Hepatocyte (in vitro differentiated cells): ENCODE measurements at regions not wholly inside any gene's neighbourhood (a gene's known extent, or its start where the extent isn't known, plus 50 kb on each side); places are given as distances from the start of the nearest gene placed in this dataset.

ENCODE experiments used
- DNase-seq: peaks from one replicate; pipeline ENCODE4 v3.0.0-alpha.2; 2016; ENCODE audit warnings: low spot score
- H2AFZ ChIP-seq: fragments of 200-600 bp; sonication (generic); 2 replicates; pipeline ENCODE4 v1.6.0; 2016; ENCODE audit warnings: antibody characterized with exemption, mild to moderate bottlenecking
- H3K27ac ChIP-seq: fragments of 200-600 bp; sonication (generic); 2 replicates; pipeline ENCODE4 v1.5.1; 2016; ENCODE audit warnings: mild to moderate bottlenecking
- H3K27me3 ChIP-seq: fragments of 200-600 bp; sonication (generic); 2 replicates; pipeline ENCODE4 v1.6.1; 2016
- H3K36me3 ChIP-seq: fragments of 200-600 bp; sonication (generic); replicated peaks from 2 replicates; pipeline ENCODE4 v1.5.1; 2016; ENCODE audit warnings: low read depth; ENCODE audit not compliant: insufficient read depth
- H3K4me1 ChIP-seq: fragments of 200-600 bp; sonication (generic); 2 replicates; pipeline ENCODE4 v1.5.1; 2016; ENCODE audit warnings: mild to moderate bottlenecking, moderate library complexity; ENCODE audit not compliant: insufficient read depth
- H3K4me2 ChIP-seq: fragments of 200-600 bp; sonication (generic); 2 replicates; pipeline ENCODE4 v1.6.0; 2016
- H3K4me3 ChIP-seq: fragments of 200-600 bp; sonication (generic); 2 replicates; pipeline ENCODE4 v1.5.1; 2016; ENCODE audit warnings: mild to moderate bottlenecking
- H3K79me2 ChIP-seq: fragments of 200-600 bp; sonication (generic); 2 replicates; pipeline ENCODE4 v1.6.0; 2017; ENCODE audit warnings: mild to moderate bottlenecking
- H3K9me2 ChIP-seq: fragments of 200-600 bp; sonication (generic); replicated peaks from 2 replicates; pipeline ENCODE4 v1.6.0; 2017; ENCODE audit warnings: mild to moderate bottlenecking; ENCODE audit not compliant: insufficient read depth
- H3K9me3 ChIP-seq: fragments of 200-600 bp; sonication (generic); 2 replicates; pipeline ENCODE4 v1.5.1; 2016; ENCODE audit warnings: low read depth, mild to moderate bottlenecking
- H4K20me1 ChIP-seq: fragments of 200-600 bp; sonication (generic); 2 replicates; pipeline ENCODE4 v1.6.0; 2016; ENCODE audit warnings: mild to moderate bottlenecking; ENCODE audit not compliant: insufficient read depth, poor library complexity, severe bottlenecking
- CTCF ChIP-seq: fragments of 200-600 bp; sonication (generic); IDR thresholded peaks from 2 replicates; pipeline ENCODE4 v1.5.1; 2016; ENCODE audit warnings: antibody characterized with exemption, mild to moderate bottlenecking; ENCODE audit not compliant: poor library complexity
- EZH2 ChIP-seq: fragments of 200-600 bp; sonication (generic); IDR thresholded peaks from 2 replicates; pipeline ENCODE4 v1.6.1; 2016; ENCODE audit warnings: antibody characterized with exemption, mild to moderate bottlenecking, borderline replicate concordance
- EZH2phosphoT487 ChIP-seq: fragments of 200-600 bp; sonication (generic); IDR thresholded peaks from one replicate; pipeline ENCODE4 v1.6.1; 2018; ENCODE audit warnings: antibody characterized with exemption, mild to moderate bottlenecking, low read depth, moderate library complexity; ENCODE audit not compliant: unreplicated experiment, severe bottlenecking
- WGBS: methylation state at CpG from one replicate; pipeline ENCODE4 v1.1.6; 2016; ENCODE audit warnings: low lambda C conversion rate; ENCODE audit errors: missing lambda C conversion rate; 5-methylcytosine and 5-hydroxymethylcytosine counted together

- no peak overlapping the region for H3K27ac ChIP-seq
- H3K79me2 ChIP-seq, result no peaks in the 10 kb centered on the region
- H3K9me2 ChIP-seq, result no peaks in the 10 kb centered on the region
- H3K4me1 ChIP-seq, result no peaks in the 10 kb centered on the region
- no peaks in the 10 kb centered on the region for H3K27me3 ChIP-seq
- no peaks in the 10 kb centered on the region for H3K9me3 ChIP-seq
- DNase-seq, result no peak
- H4K20me1 ChIP-seq, result no peaks in the 10 kb centered on the region
- H3K4me3 ChIP-seq, result no peak overlapping the region
- H3K4me2 ChIP-seq, result no peak overlapping the region
- no peak overlapping the region for H2AFZ ChIP-seq
- TF ChIP-seq EZH2, result no peak
- TF ChIP-seq EZH2phosphoT487, result no peak
- TF ChIP-seq CTCF, result no peak
- 88% methylated on average over 1 of the region's 1 CpG for WGBS
- no peaks in the 10 kb centered on the region for H3K36me3 ChIP-seq
These were observed 208.8 kb upstream of the SEMA3E start for GRCh38 chr7:83857691-83858090.

- DNase-seq, result no peak
- H3K27me3 ChIP-seq, result no peaks in the 10 kb centered on the region
- H3K4me1 ChIP-seq, result no peaks in the 10 kb centered on the region
- no peak overlapping the region for H3K4me2 ChIP-seq
- no peaks in the 10 kb centered on the region for H3K36me3 ChIP-seq
- H3K79me2 ChIP-seq, result no peaks in the 10 kb centered on the region
- TF ChIP-seq EZH2, result no peak
- TF ChIP-seq EZH2phosphoT487, result no peak
- no peak for TF ChIP-seq CTCF
- no peak overlapping the region for H3K4me3 ChIP-seq
- no peaks in the 10 kb centered on the region for H3K9me2 ChIP-seq
- H3K27ac ChIP-seq, result no peak overlapping the region
- H4K20me1 ChIP-seq, result no peaks in the 10 kb centered on the region
- 93% methylated on average over 5 of the region's 5 CpGs for WGBS
- no peaks in the 10 kb centered on the region for H3K9me3 ChIP-seq
- no peak overlapping the region for H2AFZ ChIP-seq
These were observed 207.2 kb upstream of the SEMA3E start for GRCh38 chr7:83856094-83856493.

GRCh38 chr7:83852136-83852535 lies 203.2 kb upstream of the SEMA3E start:
- no peaks in the 10 kb centered on the region for H3K4me1 ChIP-seq
- H3K27me3 ChIP-seq, result no peaks in the 10 kb centered on the region
- no peak overlapping the region for H3K27ac ChIP-seq
- no peaks in the 10 kb centered on the region for H3K79me2 ChIP-seq
- TF ChIP-seq CTCF (no peak), EZH2phosphoT487 (no peak), EZH2 (no peak)
- WGBS, result 53% methylated on average over 2 of the region's 2 CpGs
- H4K20me1 ChIP-seq, result no peaks in the 10 kb centered on the region
- no peak overlapping the region for H3K4me2 ChIP-seq
- H2AFZ ChIP-seq, result no peak overlapping the region
- DNase-seq, result peak; percentile 23
- H3K36me3 ChIP-seq, result no peaks in the 10 kb centered on the region
- H3K9me2 ChIP-seq, result no peaks in the 10 kb centered on the region
- H3K9me3 ChIP-seq, result no peaks in the 10 kb centered on the region
- no peak overlapping the region for H3K4me3 ChIP-seq

- DNase-seq, result no peak
- H3K9me3 ChIP-seq, result no peaks in the 10 kb centered on the region
- H3K9me2 ChIP-seq, result no peaks in the 10 kb centered on the region
- 97% methylated on average over 1 of the region's 1 CpG for WGBS
- no peaks in the 10 kb centered on the region for H3K36me3 ChIP-seq
- H3K79me2 ChIP-seq, result no peaks in the 10 kb centered on the region
- TF ChIP-seq CTCF, result no peak
- no peak for TF ChIP-seq EZH2phosphoT487
- TF ChIP-seq EZH2, result no peak
- H3K4me1 ChIP-seq, result no peaks in the 10 kb centered on the region
- H3K27me3 ChIP-seq, result no peaks in the 10 kb centered on the region
- no peak overlapping the region for H3K27ac ChIP-seq
- H4K20me1 ChIP-seq, result no peaks in the 10 kb centered on the region
- H3K4me2 ChIP-seq, result no peak overlapping the region
- no peak overlapping the region for H3K4me3 ChIP-seq
- H2AFZ ChIP-seq, result no peak overlapping the region
These were observed 202.6 kb upstream of the SEMA3E start for GRCh38 chr7:83851551-83851950.
